ENCODE measurements at regions not wholly inside any gene's neighbourhood (a gene's known extent, or its start where the extent isn't known, plus 50 kb on each side); places are given as distances from the start of the nearest gene placed in this dataset.

- no peak for TF ChIP-seq CTCF (conservative IDR thresholded peaks at IDR 0.05 in 1 of 2, IDR thresholded peaks at IDR 0.05 in 1 of 2; ENCODE audit: low read depth in 1 of 2, low read length in 2 of 2)
- no peak for TF ChIP-seq EZH2 (IDR thresholded peaks at IDR 0.05; ENCODE audit: low read length, missing control alignments)
Observed at GRCh38 chr9:129493706-129494047, 127.2 kb downstream of the C9orf50 start.

Measured in fibroblast of lung (primary cell).